Ectodermal cell (in vitro differentiated cells): ENCODE measurements at regions not wholly inside any gene's neighbourhood (a gene's known extent, or its start where the extent isn't known, plus 50 kb on each side); places are given as distances from the start of the nearest gene placed in this dataset.

Experiments used
- H3K27ac ChIP-seq: 2 replicates; pipeline ENCODE4 v1.7.0; 2013; ENCODE audit warnings: mild to moderate bottlenecking, low read depth, low read length; ENCODE audit not compliant: insufficient read depth, poor library complexity, severe bottlenecking
- H3K27me3 ChIP-seq: 2 replicates; pipeline ENCODE4 v1.7.0; 2013; ENCODE audit warnings: mild to moderate bottlenecking, low read length; ENCODE audit not compliant: insufficient read depth, control insufficient read depth, poor library complexity, severe bottlenecking
- H3K36me3 ChIP-seq: one replicate; pipeline ENCODE4 v1.7.0; 2013; ENCODE audit warnings: low read length; ENCODE audit not compliant: control insufficient read depth, insufficient read depth
- H3K4me1 ChIP-seq: one replicate; pipeline ENCODE4 v1.7.0; 2013; ENCODE audit warnings: low read length; ENCODE audit not compliant: control insufficient read depth, insufficient read depth
- H3K4me3 ChIP-seq: 2 replicates; pipeline ENCODE4 v1.7.0; 2013; ENCODE audit warnings: low read depth, low read length, control low read depth; ENCODE audit not compliant: insufficient read depth
- H3K9me3 ChIP-seq: 2 replicates; pipeline ENCODE4 v1.7.0; 2013; ENCODE audit warnings: mild to moderate bottlenecking, low read length, moderate library complexity; ENCODE audit not compliant: control insufficient read depth
- WGBS, 2 experiments: methylation state at CpG; one replicate each; pipeline ENCODE4 v1.1.7; 2013; ENCODE audit warnings: missing lambda C conversion rate in 2 of 2; 5-methylcytosine and 5-hydroxymethylcytosine counted together

DNA sequence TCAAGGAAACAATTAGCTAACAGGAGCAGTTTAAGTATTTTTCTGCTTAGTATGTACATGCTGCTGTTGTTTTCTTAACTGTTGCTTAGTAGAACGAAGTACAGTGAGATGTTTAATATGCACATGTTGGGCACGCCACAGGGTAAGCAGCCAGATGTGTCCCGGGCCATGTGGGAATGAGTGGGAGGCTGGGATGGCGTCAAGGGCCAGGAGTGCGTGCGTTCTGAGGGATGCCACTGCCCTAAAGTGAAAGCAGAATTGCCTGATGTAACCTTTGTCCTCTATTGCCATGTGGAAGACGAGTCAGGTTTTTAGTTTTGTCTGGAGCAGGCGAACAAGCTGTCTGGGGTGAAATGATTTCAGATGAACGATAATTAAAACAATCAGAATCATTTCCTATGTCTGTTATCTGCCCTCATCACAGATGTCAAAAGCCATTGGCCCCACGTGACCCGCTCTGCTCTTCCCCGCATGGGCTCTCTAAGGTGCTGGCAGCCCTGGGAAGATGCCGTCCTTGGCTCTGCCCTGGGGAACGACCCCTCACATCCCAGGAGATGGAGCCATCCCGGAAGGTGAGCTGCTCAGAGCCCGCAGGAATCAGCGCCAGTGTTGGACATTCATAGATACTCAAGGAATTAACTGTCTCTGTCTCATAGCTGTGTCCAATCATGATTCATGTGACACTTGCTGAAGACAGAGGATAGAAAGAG lies 356.6 kb upstream of the IRX4 start:
- Histone ChIP-seq H3K36me3 (no peaks in the 10 kb centered on the region), H3K27ac (no peak overlapping the region), H3K4me1 (no peaks in the 10 kb centered on the region), H3K9me3 (no peaks in the 10 kb centered on the region), H3K27me3 (no peaks in the 10 kb centered on the region), H3K4me3 (no peak overlapping the region)
- WGBS, 2 experiments, result 94% methylated on average over 17 of the region's 17 CpGs

DNA sequence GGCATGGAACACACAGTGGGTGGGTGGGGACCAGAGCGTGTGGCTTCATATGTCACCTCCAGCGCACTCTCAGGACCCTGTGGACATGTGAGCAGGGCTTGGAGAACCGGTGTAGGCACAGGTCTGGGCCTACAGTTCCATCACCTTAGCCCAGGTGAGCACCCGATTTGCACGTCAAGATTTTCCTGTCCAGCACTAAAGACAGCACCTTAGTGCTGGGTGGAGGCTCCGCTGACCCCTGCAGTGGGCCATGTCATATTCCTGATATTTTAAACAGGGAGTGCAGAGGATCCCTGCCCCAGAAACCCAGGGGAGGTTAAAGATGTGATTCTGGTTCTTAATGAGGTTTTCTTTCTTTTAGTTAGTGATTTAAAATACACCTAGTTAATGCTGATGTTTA lies 356.0 kb upstream of the IRX4 start:
- Histone ChIP-seq H3K27me3 (no peaks in the 10 kb centered on the region), H3K9me3 (no peaks in the 10 kb centered on the region), H3K27ac (no peak overlapping the region), H3K36me3 (no peaks in the 10 kb centered on the region), H3K4me1 (no peaks in the 10 kb centered on the region), H3K4me3 (no peak overlapping the region)
- WGBS, 2 experiments, result 90 to 94% methylated on average over 6 of the region's 6 CpGs

DNA sequence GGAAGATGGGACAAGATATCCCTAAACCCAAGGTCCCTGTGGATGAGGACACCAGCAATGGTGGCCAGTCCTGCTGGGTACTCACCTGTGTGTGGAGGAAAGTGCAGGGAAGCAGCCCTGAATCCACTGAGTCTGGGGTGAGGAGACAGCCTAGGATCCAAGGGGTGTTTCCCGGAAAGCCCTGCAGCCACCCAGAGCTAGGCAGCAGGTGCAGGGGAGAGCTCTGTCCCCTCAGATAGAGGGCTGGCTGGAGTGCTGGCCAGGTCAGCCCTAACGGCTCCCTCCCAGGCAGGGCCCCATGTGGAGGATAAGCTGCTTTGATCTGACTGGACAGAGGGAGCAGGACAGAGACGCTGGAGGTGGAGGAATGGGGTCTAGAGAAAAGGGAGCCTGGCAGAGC lies 344.7 kb upstream of the IRX4 start:
- no peak overlapping the region for H3K27ac ChIP-seq
- H3K36me3 ChIP-seq, result no peaks in the 10 kb centered on the region
- no peaks in the 10 kb centered on the region for H3K9me3 ChIP-seq
- H3K4me3 ChIP-seq, result no peak overlapping the region
- H3K27me3 ChIP-seq, result no peaks in the 10 kb centered on the region
- no peaks in the 10 kb centered on the region for H3K4me1 ChIP-seq
- 53% methylated on average over 3 of the region's 3 CpGs for WGBS, 2 experiments

DNA sequence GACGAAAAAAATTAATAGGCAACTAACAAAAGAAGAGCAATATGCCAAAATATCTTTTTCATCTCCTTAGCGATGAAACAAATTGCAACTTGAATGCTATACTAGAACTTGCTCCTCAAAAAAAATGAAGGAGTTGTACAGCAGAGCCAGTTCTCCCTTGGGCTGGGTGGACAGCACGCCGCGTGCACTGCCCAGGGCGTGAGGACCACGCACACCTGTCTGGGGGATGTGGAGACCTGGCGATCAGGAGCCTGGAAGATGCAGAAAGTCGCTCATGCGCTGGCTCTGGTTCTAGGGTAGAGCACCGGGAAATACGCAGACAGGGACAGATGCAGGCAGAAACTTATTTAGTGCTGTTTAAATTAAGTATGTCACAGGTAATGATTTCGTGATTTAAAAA lies 342.0 kb upstream of the IRX4 start:
- H3K4me3 ChIP-seq, result no peak overlapping the region
- 94 to 95% methylated on average over 13 of the region's 13 CpGs for WGBS, 2 experiments
- H3K4me1 ChIP-seq, result no peaks in the 10 kb centered on the region
- no peaks in the 10 kb centered on the region for H3K36me3 ChIP-seq
- no peak overlapping the region for H3K27ac ChIP-seq
- H3K27me3 ChIP-seq, result no peaks in the 10 kb centered on the region
- no peaks in the 10 kb centered on the region for H3K9me3 ChIP-seq

DNA sequence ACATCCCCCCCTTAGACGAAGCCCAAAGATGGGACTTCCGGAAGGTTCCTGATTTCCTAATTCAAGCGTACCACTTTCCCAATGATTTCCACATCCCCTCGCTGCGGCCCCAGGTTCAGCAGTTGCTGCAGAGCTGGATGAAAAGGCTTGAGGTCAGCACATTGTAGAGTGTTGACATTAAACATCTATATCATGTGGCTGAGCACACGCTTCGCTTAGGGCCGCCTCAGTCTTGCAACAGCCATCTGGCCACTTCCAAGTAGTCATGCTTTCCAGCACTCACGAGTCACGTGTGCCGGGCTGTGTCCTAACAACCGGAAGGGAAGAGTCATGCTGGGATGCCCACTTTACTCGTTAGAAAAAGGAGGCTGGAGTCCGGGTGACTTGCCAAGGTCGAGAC lies 340.6 kb upstream of the IRX4 start:
- Histone ChIP-seq H3K27me3 (no peaks in the 10 kb centered on the region), H3K4me3 (no peak overlapping the region), H3K4me1 (no peaks in the 10 kb centered on the region), H3K36me3 (no peaks in the 10 kb centered on the region), H3K9me3 (no peaks in the 10 kb centered on the region), H3K27ac (no peak overlapping the region)
- 95 to 96% methylated on average over 15 of the region's 15 CpGs for WGBS, 2 experiments

DNA sequence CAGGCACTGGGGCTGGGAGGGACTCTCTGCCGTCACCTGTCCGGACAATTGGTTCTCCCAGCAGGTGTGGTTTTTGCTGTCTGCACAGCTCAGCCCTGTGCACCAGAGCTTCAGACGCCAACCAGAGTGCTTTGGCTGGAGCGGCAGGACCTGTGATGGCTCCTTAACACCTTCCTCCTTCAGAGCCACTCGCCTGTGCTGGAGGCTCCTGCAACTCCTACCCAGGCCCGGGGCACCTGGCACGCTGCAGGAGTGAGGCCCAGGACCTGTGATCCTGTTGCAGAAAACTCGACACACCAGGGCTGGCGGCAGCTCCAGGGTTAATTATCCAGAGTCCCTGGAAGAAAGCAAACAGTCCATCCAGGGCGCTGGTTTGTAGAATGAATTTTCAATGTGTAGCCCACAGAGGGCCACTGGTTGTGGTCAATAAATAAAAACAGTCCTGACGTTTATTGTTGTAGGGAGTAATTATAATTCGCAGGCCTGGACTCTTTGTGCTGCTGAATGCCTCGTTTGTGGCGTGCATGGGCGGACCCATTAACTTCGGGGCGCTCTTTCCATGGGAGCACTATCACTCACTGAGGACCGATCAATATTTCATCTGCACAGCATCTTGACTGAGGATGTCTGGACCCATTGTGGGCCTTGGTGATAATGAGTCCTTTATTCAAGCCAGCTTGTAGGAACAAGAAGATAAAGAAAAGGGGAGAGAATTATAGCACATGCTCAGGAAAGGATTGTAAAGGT lies 339.7 kb upstream of the IRX4 start:
- 89 to 92% methylated on average over 18 of the region's 18 CpGs for WGBS, 2 experiments
- no peaks in the 10 kb centered on the region for H3K9me3 ChIP-seq

DNA sequence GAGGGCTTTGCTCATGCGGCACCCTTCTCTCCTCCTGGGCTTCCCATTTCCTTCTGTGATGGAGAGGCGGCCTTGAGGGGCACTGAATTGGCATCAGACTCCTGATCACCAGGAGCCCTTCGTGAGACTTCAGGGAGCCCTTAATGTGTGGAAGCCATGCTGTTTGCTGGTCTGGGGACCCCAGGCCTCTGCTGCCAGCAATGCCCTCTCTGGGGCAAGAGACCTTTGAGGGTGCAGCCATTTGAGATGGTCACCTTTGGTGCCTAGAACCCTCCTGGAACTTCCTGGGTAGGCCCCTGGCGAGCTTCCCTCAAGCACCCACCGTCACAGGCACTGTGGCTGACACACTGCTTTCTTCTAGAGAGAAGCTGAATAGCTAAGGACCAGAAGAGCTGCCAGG lies 338.7 kb upstream of the IRX4 start:
- WGBS, 2 experiments, result 94 to 97% methylated on average over 5 of the region's 5 CpGs
- Histone ChIP-seq H3K27me3 (no peaks in the 10 kb centered on the region), H3K36me3 (no peaks in the 10 kb centered on the region), H3K4me1 (no peaks in the 10 kb centered on the region), H3K27ac (no peak overlapping the region), H3K9me3 (no peaks in the 10 kb centered on the region), H3K4me3 (no peak overlapping the region)

More for the DNA sequence above, 339.7 kb upstream of the IRX4 start:
- no peaks in the 10 kb centered on the region for H3K36me3 ChIP-seq
- H3K27me3 ChIP-seq, result no peaks in the 10 kb centered on the region
- no peak overlapping the region for H3K4me3 ChIP-seq
- no peak overlapping the region for H3K27ac ChIP-seq
- no peaks in the 10 kb centered on the region for H3K4me1 ChIP-seq

DNA sequence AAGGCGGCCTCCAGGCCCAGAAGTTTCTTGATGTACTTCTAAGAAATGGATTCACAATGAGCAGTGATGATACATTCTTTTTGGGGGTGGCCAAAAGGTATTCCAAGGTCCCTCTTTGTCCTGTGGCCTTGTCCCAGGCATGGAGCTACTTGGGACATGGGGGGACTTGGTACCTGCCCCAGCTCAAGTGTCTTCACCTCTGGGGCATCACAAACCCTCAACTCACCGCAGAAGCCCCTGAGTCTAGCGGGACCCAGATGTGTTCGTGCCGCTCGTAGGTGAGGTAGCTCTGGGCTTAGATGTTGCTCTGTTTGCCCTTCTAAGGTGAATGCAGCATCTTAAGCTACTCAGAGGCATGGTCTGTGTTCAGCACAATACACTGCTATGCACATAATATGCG lies 338.0 kb upstream of the IRX4 start:
- no peak overlapping the region for H3K27ac ChIP-seq
- no peaks in the 10 kb centered on the region for H3K27me3 ChIP-seq
- no peaks in the 10 kb centered on the region for H3K4me1 ChIP-seq
- no peak overlapping the region for H3K4me3 ChIP-seq
- no peaks in the 10 kb centered on the region for H3K9me3 ChIP-seq
- no peaks in the 10 kb centered on the region for H3K36me3 ChIP-seq
- WGBS, 2 experiments, result 79 to 82% methylated on average over 7 of the region's 7 CpGs

DNA sequence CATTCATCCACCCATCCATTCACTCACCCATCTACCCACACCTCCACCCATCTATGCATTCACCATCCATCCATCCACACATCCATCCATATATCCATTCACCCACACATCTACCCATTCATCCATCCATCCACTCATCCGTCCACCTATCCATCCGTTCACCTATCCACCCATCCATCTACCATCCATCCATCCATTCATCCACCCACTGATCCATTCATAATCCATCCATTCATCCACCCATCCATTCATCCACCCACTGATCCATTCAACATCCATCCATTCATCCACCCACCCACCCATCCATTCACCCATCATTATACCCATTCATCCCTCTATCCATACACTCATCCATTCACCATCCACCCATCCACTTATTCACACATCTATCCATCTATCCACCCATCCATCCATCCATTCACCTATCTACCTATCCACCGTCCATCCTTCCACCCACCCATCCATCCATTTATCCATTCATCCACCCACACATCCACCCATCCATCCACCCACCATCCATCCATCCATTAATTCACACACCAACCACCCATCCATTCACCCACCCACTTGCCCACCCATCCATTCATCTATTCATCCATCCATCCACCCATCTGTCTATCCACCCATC lies 336.5 kb upstream of the IRX4 start:
- Histone ChIP-seq H3K4me3 (no peak overlapping the region), H3K27me3 (no peaks in the 10 kb centered on the region), H3K27ac (no peak overlapping the region), H3K9me3 (no peaks in the 10 kb centered on the region), H3K4me1 (peaks cover 10% of the 10 kb centered on the region), H3K36me3 (no peaks in the 10 kb centered on the region)
- WGBS, 2 experiments, result 89 to 92% methylated on average over 3 of the region's 3 CpGs

DNA sequence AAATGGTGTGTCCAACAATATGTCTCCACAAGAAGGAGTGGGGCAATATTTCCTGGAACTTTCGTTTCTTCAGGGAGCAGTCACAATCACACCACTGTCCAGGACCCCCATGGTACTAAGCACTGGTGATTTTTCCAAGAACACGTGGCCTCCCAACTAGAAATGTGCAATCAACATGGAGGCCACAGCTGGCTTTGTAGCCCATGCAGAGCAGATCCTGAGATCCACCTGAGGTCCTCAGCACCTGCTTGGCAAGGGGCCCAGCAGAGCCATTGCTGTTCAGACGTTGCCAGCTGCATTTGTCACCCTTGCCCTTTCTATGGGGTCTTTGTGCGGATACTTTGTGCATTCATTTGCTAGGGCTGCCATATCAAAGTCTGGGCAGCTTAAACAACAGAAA lies 334.5 kb upstream of the IRX4 start:
- Histone ChIP-seq H3K27me3 (no peaks in the 10 kb centered on the region), H3K4me3 (no peak overlapping the region), H3K27ac (no peak overlapping the region), H3K36me3 (no peaks in the 10 kb centered on the region), H3K9me3 (no peaks in the 10 kb centered on the region), H3K4me1 (peaks cover 10% of the 10 kb centered on the region)
- 93 to 94% methylated on average over 4 of the region's 4 CpGs for WGBS, 2 experiments
